OCI-LY7 (cell line): ENCODE measurements at regions not wholly inside any gene's neighbourhood (a gene's known extent, or its start where the extent isn't known, plus 50 kb on each side); places are given as distances from the start of the nearest gene placed in this dataset.

ENCODE experiments used
- BruUV-seq: library from RNA; stranded (reverse); fragments of 400-500 nt; replicated peaks from 2 replicates; lab custom pipeline; 2021; lab: Mats Ljungman, UMichigan
- CTCF ChIA-PET: fragments of 300-600 bp; sonication (Branson Sonifier 250); formaldehyde crosslinking; loops from one replicate; lab custom pipeline; 2022; ENCODE audit warnings: antibody characterized with exemption; ENCODE audit not compliant: unreplicated experiment; lab: Charles Lee
- POLR2A ChIA-PET: fragments of 300-600 bp; sonication (Branson Sonifier 250); formaldehyde crosslinking; loops from one replicate; lab custom pipeline; 2022; ENCODE audit warnings: antibody characterized with exemption; lab: Charles Lee
- DNase-seq: peaks from one replicate; pipeline ENCODE4 v3.0.0-alpha.2; 2015; ENCODE audit warnings: low spot score
- H2AFZ ChIP-seq: fragments of 200-600 bp; sonication (generic), shearing (Covaris generic); 2 replicates; pipeline ENCODE4 v1.6.1; 2014; ENCODE audit warnings: mild to moderate bottlenecking, antibody characterized with exemption, low read length, moderate library complexity
- H3K27ac ChIP-seq: fragments of 200-600 bp; sonication (generic); 2 replicates; pipeline ENCODE4 v1.5.1; 2014; ENCODE audit warnings: mixed run types, low read depth, mild to moderate bottlenecking, moderate library complexity, low read length, inconsistent platforms; ENCODE audit not compliant: poor library complexity, severe bottlenecking
- H3K36me3 ChIP-seq: fragments of 200-600 bp; sonication (generic); 2 replicates; pipeline ENCODE4 v1.6.1; 2014; ENCODE audit warnings: mild to moderate bottlenecking, antibody characterized with exemption, low read length, moderate library complexity, mixed read lengths; ENCODE audit not compliant: insufficient read depth
- H3K4me1 ChIP-seq: fragments of 200-600 bp; sonication (generic); 2 replicates; pipeline ENCODE4 v1.5.1; 2014; ENCODE audit warnings: mild to moderate bottlenecking, low read length; ENCODE audit not compliant: insufficient read depth, poor library complexity, severe bottlenecking
- H3K4me2 ChIP-seq: fragments of 200-600 bp; sonication (generic); 2 replicates; pipeline ENCODE4 v1.6.1; 2014; ENCODE audit warnings: mild to moderate bottlenecking, low read length
- H3K4me3 ChIP-seq: fragments of 200-600 bp; sonication (generic); 2 replicates; pipeline ENCODE4 v1.5.1; 2014; ENCODE audit warnings: mild to moderate bottlenecking, low read depth, low read length; ENCODE audit not compliant: poor library complexity, severe bottlenecking
- H3K79me2 ChIP-seq: fragments of 200-600 bp; sonication (generic); 2 replicates; pipeline ENCODE4 v1.6.1; 2016; ENCODE audit warnings: low read depth, mild to moderate bottlenecking, low read length, moderate library complexity, mixed read lengths; ENCODE audit not compliant: insufficient read depth
- H3K9me2 ChIP-seq: fragments of 200-600 bp; sonication (generic); 2 replicates; pipeline ENCODE4 v1.6.1; 2016; ENCODE audit warnings: mild to moderate bottlenecking, low read length, mixed read lengths; ENCODE audit not compliant: insufficient read depth
- H3K9me3 ChIP-seq: fragments of 200-600 bp; sonication (generic); 2 replicates; pipeline ENCODE4 v1.6.1; 2014; ENCODE audit warnings: mild to moderate bottlenecking, mixed run types, low read length, mixed read lengths
- H4K20me1 ChIP-seq: fragments of 200-600 bp; sonication (generic); 2 replicates; pipeline ENCODE4 v1.6.1; 2014; ENCODE audit warnings: mild to moderate bottlenecking, antibody characterized with exemption, low read length, moderate library complexity, mixed read lengths; ENCODE audit not compliant: insufficient read depth
- EZH2phosphoT487 ChIP-seq: fragments of 200-600 bp; sonication (generic); IDR thresholded peaks from 2 replicates; pipeline ENCODE4 v1.6.1; 2018; ENCODE audit warnings: low read depth, borderline replicate concordance, mild to moderate bottlenecking, mixed run types, antibody characterized with exemption, low read length, moderate library complexity, mixed read lengths
- intact Hi-C: fragments of 100-400 bp; cut with micrococcal nuclease; formaldehyde crosslinking; loops from one replicate; pipeline ENCODE4 v1.10.0; 2022; ENCODE audit not compliant: unreplicated experiment
- TF ChIP-seq, protein P1 (sequence below): fragments of 200-600 bp; sonication (generic); conservative IDR thresholded peaks from 2 replicates; pipeline ENCODE4 v1.5.1; 2014; ENCODE audit warnings: mild to moderate bottlenecking, antibody characterized with exemption, low read length, moderate library complexity, mixed read lengths

DNA sequence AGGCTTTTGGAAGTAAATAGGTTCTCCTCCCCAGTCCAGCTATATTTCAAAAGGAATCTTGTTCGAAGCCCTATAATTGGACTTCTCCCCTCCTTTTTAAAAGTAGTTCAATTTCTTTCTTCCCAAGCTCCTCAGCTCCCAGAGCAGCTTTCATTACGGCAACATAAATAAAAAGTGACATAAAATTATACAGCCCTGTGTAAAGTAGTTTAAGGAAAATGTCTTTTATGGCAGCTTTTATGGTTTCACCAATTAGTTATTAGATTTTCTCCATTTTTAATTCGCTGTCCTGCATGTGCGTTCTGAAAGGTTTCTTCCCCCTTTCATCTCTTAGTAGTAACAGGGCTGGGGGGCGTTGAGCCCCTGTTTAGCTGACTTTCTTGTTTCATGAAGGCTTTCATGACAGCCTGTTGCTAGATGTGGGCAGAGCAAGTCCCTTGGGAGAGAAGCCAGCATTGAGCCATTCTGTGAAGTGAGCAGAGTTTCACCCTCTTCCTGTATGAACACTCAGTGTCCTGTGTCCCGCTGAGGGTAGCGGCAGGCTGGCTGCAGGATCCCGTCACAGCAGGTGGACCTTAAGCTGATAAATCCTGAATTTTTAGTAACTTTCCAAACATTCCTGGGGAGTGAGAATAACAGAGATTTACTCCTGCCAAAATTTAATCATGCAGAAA, 229.7 kb upstream of the SPRED2 start:
- Histone ChIP-seq H3K79me2 (no peaks in the 10 kb centered on the region), H3K9me3 (no peaks in the 10 kb centered on the region), H3K9me2 (no peaks in the 10 kb centered on the region), H3K4me2 (no peak overlapping the region), H3K27ac (no peak overlapping the region), H3K4me1 (no peaks in the 10 kb centered on the region), H3K4me3 (no peak overlapping the region), H3K36me3 (no peaks in the 10 kb centered on the region), H2AFZ (no peak overlapping the region), H4K20me1 (no peaks in the 10 kb centered on the region)
- CTCF ChIA-PET, result interaction anchor here (0.5 kb wide), 1 partner anchor 400 kb away, joined by 3 read pairs; no protein-coding TSS in a partner anchor
- intact Hi-C loops, result no loop called here
- POLR2A ChIA-PET, result no interaction called here
- no peak for DNase-seq
- TF ChIP-seq, protein P1, sequence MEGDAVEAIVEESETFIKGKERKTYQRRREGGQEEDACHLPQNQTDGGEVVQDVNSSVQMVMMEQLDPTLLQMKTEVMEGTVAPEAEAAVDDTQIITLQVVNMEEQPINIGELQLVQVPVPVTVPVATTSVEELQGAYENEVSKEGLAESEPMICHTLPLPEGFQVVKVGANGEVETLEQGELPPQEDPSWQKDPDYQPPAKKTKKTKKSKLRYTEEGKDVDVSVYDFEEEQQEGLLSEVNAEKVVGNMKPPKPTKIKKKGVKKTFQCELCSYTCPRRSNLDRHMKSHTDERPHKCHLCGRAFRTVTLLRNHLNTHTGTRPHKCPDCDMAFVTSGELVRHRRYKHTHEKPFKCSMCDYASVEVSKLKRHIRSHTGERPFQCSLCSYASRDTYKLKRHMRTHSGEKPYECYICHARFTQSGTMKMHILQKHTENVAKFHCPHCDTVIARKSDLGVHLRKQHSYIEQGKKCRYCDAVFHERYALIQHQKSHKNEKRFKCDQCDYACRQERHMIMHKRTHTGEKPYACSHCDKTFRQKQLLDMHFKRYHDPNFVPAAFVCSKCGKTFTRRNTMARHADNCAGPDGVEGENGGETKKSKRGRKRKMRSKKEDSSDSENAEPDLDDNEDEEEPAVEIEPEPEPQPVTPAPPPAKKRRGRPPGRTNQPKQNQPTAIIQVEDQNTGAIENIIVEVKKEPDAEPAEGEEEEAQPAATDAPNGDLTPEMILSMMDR, result no peak
- no peak for TF ChIP-seq EZH2phosphoT487
- no TSS peak for BruUV-seq

DNA sequence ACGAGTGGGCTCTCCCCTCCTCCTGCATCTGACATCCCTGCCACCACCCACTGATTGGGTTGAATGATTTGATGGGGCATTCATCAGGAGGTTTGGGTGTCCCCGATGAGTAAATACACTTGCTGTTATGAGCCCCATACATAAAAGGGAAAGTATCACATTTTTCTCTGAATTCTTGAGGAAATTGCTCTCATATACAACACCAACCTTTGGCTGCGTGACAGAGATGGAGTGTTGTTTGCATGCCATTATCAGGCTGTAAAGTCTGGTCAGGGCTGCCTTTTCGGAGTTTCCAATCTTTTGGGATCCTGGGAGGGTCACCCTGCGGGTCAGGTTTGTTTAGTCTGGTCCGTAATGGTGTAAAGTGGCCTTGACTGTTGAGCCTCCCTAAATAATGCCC, 227.9 kb upstream of the SPRED2 start:
- H4K20me1 ChIP-seq, result no peaks in the 10 kb centered on the region
- DNase-seq, result no peak
- ChIA-PET CTCF (no interaction called here), POLR2A (no interaction called here)
- H3K9me2 ChIP-seq, result no peaks in the 10 kb centered on the region
- H3K79me2 ChIP-seq, result no peaks in the 10 kb centered on the region
- H3K36me3 ChIP-seq, result no peaks in the 10 kb centered on the region
- H3K9me3 ChIP-seq, result no peaks in the 10 kb centered on the region
- no TSS peak for BruUV-seq
- no peak overlapping the region for H3K4me2 ChIP-seq
- intact Hi-C loops, result no loop called here
- no peak overlapping the region for H2AFZ ChIP-seq
- H3K27ac ChIP-seq, result no peak overlapping the region
- no peak overlapping the region for H3K4me3 ChIP-seq
- no peak for TF ChIP-seq EZH2phosphoT487
- TF ChIP-seq, protein P1, result no peak
- no peaks in the 10 kb centered on the region for H3K4me1 ChIP-seq

DNA sequence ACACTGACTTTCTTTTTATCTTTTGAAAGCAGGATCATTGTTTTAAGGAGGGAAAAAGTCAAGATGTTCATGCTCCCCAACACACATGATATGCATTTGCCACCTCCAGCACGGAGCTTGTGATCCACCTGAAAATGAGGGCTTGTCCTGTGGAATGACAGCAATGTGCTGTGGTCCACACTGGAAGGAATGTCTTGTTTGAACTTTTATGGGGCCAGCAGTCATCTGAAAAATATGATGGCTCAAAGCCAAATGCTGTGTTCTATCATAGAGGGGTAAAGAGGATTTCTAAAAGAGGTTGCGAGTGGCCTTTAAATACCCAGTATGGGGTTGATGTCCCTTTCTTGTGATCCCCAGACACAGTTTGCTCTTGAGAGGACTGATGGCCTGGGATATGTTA, 226.5 kb upstream of the SPRED2 start:
- Histone ChIP-seq H3K9me3 (no peaks in the 10 kb centered on the region), H3K4me2 (no peak overlapping the region), H3K36me3 (no peaks in the 10 kb centered on the region), H3K79me2 (no peaks in the 10 kb centered on the region), H4K20me1 (no peaks in the 10 kb centered on the region), H3K27ac (no peak overlapping the region), H3K9me2 (no peaks in the 10 kb centered on the region), H3K4me3 (no peak overlapping the region), H3K4me1 (no peaks in the 10 kb centered on the region), H2AFZ (no peak overlapping the region)
- intact Hi-C loops, result no loop called here
- TF ChIP-seq, protein P1, result no peak
- TF ChIP-seq EZH2phosphoT487, result no peak
- DNase-seq, result no peak
- ChIA-PET POLR2A (no interaction called here), CTCF (no interaction called here)
- no TSS peak for BruUV-seq
